ENCODE measurements at regions not wholly inside any gene's neighbourhood (a gene's known extent, or its start where the extent isn't known, plus 50 kb on each side); places are given as distances from the start of the nearest gene placed in this dataset.
A peak's percentile ranks its signal among the peaks of the same experiment; 100 is the strongest.
"Not testable (repeated sequence)": the region's sequence is repeated elsewhere in the genome, so short reads cannot be mapped to it uniquely, and the experiment has no call there.

- DNase-seq; ATAC-seq; H3K27ac ChIP-seq; H3K9me3 ChIP-seq; H3K27me3 ChIP-seq; H3K4me1 ChIP-seq; H3K36me3 ChIP-seq; FAIRE-seq; intact Hi-C loops (cut with DNase I); H3K4me3 ChIP-seq: not testable (repeated sequence)
- no CpG with 5 or more reads among the region's 1 CpG for WGBS, 2 donors
These were observed 352.7 kb downstream of the OR4F29 start for GRCh38 chr1:98811-99210.

GRCh38 chr1:91279-91678, 360.2 kb downstream of the OR4F29 start:
- H3K4me1 ChIP-seq; FAIRE-seq; intact Hi-C loops (cut with DNase I); ATAC-seq; H3K4me3 ChIP-seq; H3K36me3 ChIP-seq; H3K27me3 ChIP-seq; DNase-seq; H3K9me3 ChIP-seq; H3K27ac ChIP-seq: not testable (repeated sequence)
- 2% methylated on average over 4 of the region's 4 CpGs; no CpG with 5 or more reads in 1 of the 2 donors for WGBS, 2 donors

GRCh38 chr1:88110-88509, 363.4 kb downstream of the OR4F29 start:
- not testable (repeated sequence) for ATAC-seq, FAIRE-seq
- WGBS, 2 donors: 83% methylated on average over 9 of the region's 9 CpGs; no CpG with 5 or more reads in 1 of the 2 donors

GRCh38 chr1:79152-79551, 372.3 kb downstream of the OR4F29 start:
- intact Hi-C loops (cut with DNase I); H3K4me3 ChIP-seq; DNase-seq; ATAC-seq; FAIRE-seq; H3K36me3 ChIP-seq; H3K4me1 ChIP-seq; H3K9me3 ChIP-seq; H3K27ac ChIP-seq; H3K27me3 ChIP-seq: not testable (repeated sequence)
- 50% methylated on average over 3 of the region's 3 CpGs; no CpG with 5 or more reads in 1 of the 2 donors for WGBS, 2 donors

More at GRCh38 chr1:88110-88509, 363.4 kb downstream of the OR4F29 start:
- intact Hi-C loops (cut with DNase I); H3K4me1 ChIP-seq; H3K36me3 ChIP-seq; DNase-seq; H3K27ac ChIP-seq; H3K27me3 ChIP-seq; H3K4me3 ChIP-seq; H3K9me3 ChIP-seq: not testable (repeated sequence)

- H3K4me1 ChIP-seq; H3K27me3 ChIP-seq; H3K4me3 ChIP-seq; H3K9me3 ChIP-seq; H3K27ac ChIP-seq; DNase-seq; intact Hi-C loops (cut with DNase I); H3K36me3 ChIP-seq; FAIRE-seq; ATAC-seq: not testable (repeated sequence)
- no CpG with 5 or more reads among the region's 2 CpGs for whole genome bisulfite sequencing, 2 donors
These were observed 386.4 kb downstream of the OR4F29 start, which contains the start of gene OR4F5 for GRCh38 chr1:65119-65518. OR4F5 (plus strand) TSS chr1:65419.

- intact Hi-C loops (cut with DNase I); H3K36me3 ChIP-seq; H3K4me1 ChIP-seq; H3K9me3 ChIP-seq; H3K27me3 ChIP-seq; DNase-seq; ATAC-seq; H3K4me3 ChIP-seq; H3K27ac ChIP-seq; FAIRE-seq: not testable (repeated sequence)
- WGBS, 2 donors: 78 to 81% methylated on average over 2 to 3 of the region's 3 CpGs
These were observed 395.4 kb downstream of the OR4F29 start for GRCh38 chr1:56014-56531.

GRCh38 chr1:53182-53581, 398.3 kb downstream of the OR4F29 start:
- H3K27me3 ChIP-seq; ATAC-seq; H3K4me1 ChIP-seq; H3K36me3 ChIP-seq; H3K4me3 ChIP-seq; DNase-seq; FAIRE-seq; intact Hi-C loops (cut with DNase I); H3K27ac ChIP-seq; H3K9me3 ChIP-seq: not testable (repeated sequence)
- WGBS, 2 donors: no CpG with 5 or more reads among the region's 1 CpG

GRCh38 chr1:41965-42466, 409.5 kb downstream of the OR4F29 start:
- H3K27me3 ChIP-seq; H3K9me3 ChIP-seq; H3K27ac ChIP-seq; ATAC-seq; H3K4me1 ChIP-seq; DNase-seq; H3K4me3 ChIP-seq; intact Hi-C loops (cut with DNase I); H3K36me3 ChIP-seq; FAIRE-seq: not testable (repeated sequence)
- no CpG with 5 or more reads among the region's 2 CpGs for WGBS, 2 donors

- FAIRE-seq; H3K27me3 ChIP-seq; intact Hi-C loops (cut with DNase I); H3K27ac ChIP-seq; H3K4me3 ChIP-seq; H3K4me1 ChIP-seq; ATAC-seq; DNase-seq; H3K36me3 ChIP-seq; H3K9me3 ChIP-seq: not testable (repeated sequence)
These were observed 410.3 kb downstream of the OR4F29 start for GRCh38 chr1:41197-41596.

- not testable (repeated sequence) for H3K9me3 ChIP-seq
These were observed 422.3 kb downstream of the OR4F29 start for GRCh38 chr1:29183-29582.

GRCh38 chr1:17298-17697, 434.2 kb downstream of the OR4F29 start:
- H3K4me1 ChIP-seq; H3K27me3 ChIP-seq; H3K9me3 ChIP-seq; H3K4me3 ChIP-seq; H3K27ac ChIP-seq; FAIRE-seq; H3K36me3 ChIP-seq; ATAC-seq; intact Hi-C loops (cut with DNase I): not testable (repeated sequence)
- DNase-seq: peak; percentile 9 to 85 (median 36)
- WGBS, 2 donors: 89 to 98% methylated on average over 7 of the region's 12 CpGs

More at GRCh38 chr1:29183-29582, 422.3 kb downstream of the OR4F29 start:
- DNase-seq; H3K4me3 ChIP-seq; FAIRE-seq; intact Hi-C loops (cut with DNase I); ATAC-seq; H3K27me3 ChIP-seq; H3K4me1 ChIP-seq; H3K36me3 ChIP-seq; H3K27ac ChIP-seq: not testable (repeated sequence)
- WGBS, 2 donors: 0% methylated on average over 12 of the region's 52 CpGs; no CpG with 5 or more reads in 1 of the 2 donors

GRCh38 chr1:16025-16424, 435.5 kb downstream of the OR4F29 start:
- peak in 5 of 6 donors; percentile 8 to 62 (median 31) for DNase-seq
- FAIRE-seq; H3K27ac ChIP-seq; H3K36me3 ChIP-seq; ATAC-seq; intact Hi-C loops (cut with DNase I); H3K27me3 ChIP-seq; H3K4me1 ChIP-seq; H3K9me3 ChIP-seq; H3K4me3 ChIP-seq: not testable (repeated sequence)
- WGBS, 2 donors: 81 to 85% methylated on average over 2 to 6 of the region's 6 CpGs
